WTC11 (cell line): ENCODE measurements at regions not wholly inside any gene's neighbourhood (a gene's known extent, or its start where the extent isn't known, plus 50 kb on each side); places are given as distances from the start of the nearest gene placed in this dataset.

ENCODE experiments used
- CTCF ChIP-seq: fragments of 200-600 bp; IDR thresholded peaks from 2 replicates; pipeline ENCODE4 v1.8.0; 2022; ENCODE audit warnings: antibody characterized with exemption
- NFE2L1 ChIP-seq: sonication (generic); formaldehyde crosslinking; IDR thresholded peaks from 2 replicates; pipeline ENCODE4 v1.8.1; 2023; ENCODE audit warnings: missing genetic modification reagents
- ZNF671 ChIP-seq: fragments of 250-450 bp; sonication (Bioruptor Pico); IDR thresholded peaks from 2 replicates; pipeline ENCODE4 v1.8.0; 2021; ENCODE audit warnings: mild to moderate bottlenecking

- no peak for TF ChIP-seq NFE2L1 (CRISPR knock-in tag)
- TF ChIP-seq CTCF = no peak
- no peak for TF ChIP-seq ZNF671 (CRISPR knock-in tag)
Measured at GRCh38 chr13:106099765-106100164, 435.7 kb downstream of the EFNB2 start.
